Rectal smooth muscle tissue (tissue), 1 donor: ENCODE measurements at regions not wholly inside any gene's neighbourhood (a gene's known extent, or its start where the extent isn't known, plus 50 kb on each side); places are given as distances from the start of the nearest gene placed in this dataset.
"Not testable (repeated sequence)": the region's sequence is repeated elsewhere in the genome, so short reads cannot be mapped to it uniquely, and the experiment has no call there.

Source experiments
- H3K27ac ChIP-seq: one replicate; pipeline ENCODE4 v1.7.0; 2013; ENCODE audit warnings: low read depth, low read length, inconsistent platforms
- H3K27me3 ChIP-seq: one replicate; pipeline ENCODE4 v1.7.0; 2013; ENCODE audit warnings: low read length; ENCODE audit not compliant: control insufficient read depth, insufficient read depth
- H3K36me3 ChIP-seq: one replicate; pipeline ENCODE4 v1.7.0; 2013; ENCODE audit warnings: low read length; ENCODE audit not compliant: control insufficient read depth, insufficient read depth
- H3K4me1 ChIP-seq: one replicate; pipeline ENCODE4 v1.7.0; 2013; ENCODE audit warnings: low read length; ENCODE audit not compliant: control insufficient read depth, insufficient read depth
- H3K4me3 ChIP-seq: one replicate; pipeline ENCODE4 v1.7.0; 2013; ENCODE audit warnings: low read length
- H3K9ac ChIP-seq: one replicate; pipeline ENCODE4 v1.7.0; 2013; ENCODE audit warnings: low read length

GRCh38 chr20:22529150-22530019, 55.0 kb downstream of the FOXA2 start:
- Histone ChIP-seq H3K4me3 (no peak overlapping the region), H3K36me3 (no peaks in the 10 kb centered on the region), H3K27ac (no peak overlapping the region), H3K27me3 (no peaks in the 10 kb centered on the region), H3K4me1 (no peaks in the 10 kb centered on the region), H3K9ac (no peak overlapping the region)

- Histone ChIP-seq H3K4me3 (no peak overlapping the region), H3K27ac (no peak overlapping the region), H3K9ac (no peak overlapping the region), H3K36me3 (no peaks in the 10 kb centered on the region), H3K27me3 (no peaks in the 10 kb centered on the region), H3K4me1 (no peaks in the 10 kb centered on the region)
These were observed 57.8 kb downstream of the FOXA2 start for GRCh38 chr20:22526512-22527012.

GRCh38 chr20:22525821-22526220, 58.6 kb downstream of the FOXA2 start:
- H3K4me1 ChIP-seq = no peaks in the 10 kb centered on the region
- no peak overlapping the region for H3K27ac ChIP-seq
- H3K27me3 ChIP-seq = no peaks in the 10 kb centered on the region
- H3K4me3 ChIP-seq = no peak overlapping the region
- H3K36me3 ChIP-seq = no peaks in the 10 kb centered on the region
- H3K9ac ChIP-seq = no peak overlapping the region

- H3K27me3 ChIP-seq = no peaks in the 10 kb centered on the region
- no peak overlapping the region for H3K4me3 ChIP-seq
- H3K27ac ChIP-seq = no peak overlapping the region
- H3K36me3 ChIP-seq = no peaks in the 10 kb centered on the region
- H3K9ac ChIP-seq = no peak overlapping the region
- H3K4me1 ChIP-seq = no peaks in the 10 kb centered on the region
These were observed 59.1 kb downstream of the FOXA2 start for GRCh38 chr20:22525069-22525820.

- Histone ChIP-seq H3K36me3 (no peaks in the 10 kb centered on the region), H3K4me1 (no peaks in the 10 kb centered on the region), H3K27me3 (no peaks in the 10 kb centered on the region), H3K4me3 (no peak overlapping the region), H3K27ac (no peak overlapping the region), H3K9ac (no peak overlapping the region)
These were observed 59.9 kb downstream of the FOXA2 start for GRCh38 chr20:22524393-22525015.

- no peaks in the 10 kb centered on the region for H3K36me3 ChIP-seq
- no peaks in the 10 kb centered on the region for H3K27me3 ChIP-seq
- no peak overlapping the region for H3K9ac ChIP-seq
- H3K27ac ChIP-seq = no peak overlapping the region
- H3K4me1 ChIP-seq = no peaks in the 10 kb centered on the region
- no peak overlapping the region for H3K4me3 ChIP-seq
These were observed 60.6 kb downstream of the FOXA2 start for GRCh38 chr20:22523499-22524392.

- no peaks in the 10 kb centered on the region for H3K36me3 ChIP-seq
- no peaks in the 10 kb centered on the region for H3K4me1 ChIP-seq
- no peaks in the 10 kb centered on the region for H3K27me3 ChIP-seq
- no peak overlapping the region for H3K9ac ChIP-seq
- H3K4me3 ChIP-seq = no peak overlapping the region
- no peak overlapping the region for H3K27ac ChIP-seq
These were observed 61.3 kb downstream of the FOXA2 start for GRCh38 chr20:22523128-22523498.

GRCh38 chr20:22522701-22523100, 61.7 kb downstream of the FOXA2 start:
- Histone ChIP-seq H3K27me3 (no peaks in the 10 kb centered on the region), H3K27ac (no peak overlapping the region), H3K4me3 (no peak overlapping the region), H3K36me3 (no peaks in the 10 kb centered on the region), H3K4me1 (no peaks in the 10 kb centered on the region), H3K9ac (no peak overlapping the region)

GRCh38 chr20:22521940-22522339, 62.4 kb downstream of the FOXA2 start:
- not testable (repeated sequence) for H3K4me1 ChIP-seq, H3K27me3 ChIP-seq, H3K4me3 ChIP-seq, H3K9ac ChIP-seq, H3K27ac ChIP-seq, H3K36me3 ChIP-seq

GRCh38 chr20:22520381-22520780, 64.0 kb downstream of the FOXA2 start:
- H3K27me3 ChIP-seq = no peaks in the 10 kb centered on the region
- no peak overlapping the region for H3K27ac ChIP-seq
- no peak overlapping the region for H3K9ac ChIP-seq
- no peaks in the 10 kb centered on the region for H3K4me1 ChIP-seq
- H3K4me3 ChIP-seq = no peak overlapping the region
- H3K36me3 ChIP-seq = no peaks in the 10 kb centered on the region

GRCh38 chr20:22515264-22515663, 69.1 kb downstream of the FOXA2 start:
- Histone ChIP-seq H3K27me3 (no peaks in the 10 kb centered on the region), H3K36me3 (no peaks in the 10 kb centered on the region), H3K4me1 (no peaks in the 10 kb centered on the region), H3K4me3 (no peak overlapping the region), H3K27ac (no peak overlapping the region), H3K9ac (no peak overlapping the region)

- H3K27me3 ChIP-seq = no peaks in the 10 kb centered on the region
- H3K36me3 ChIP-seq = no peaks in the 10 kb centered on the region
- H3K4me3 ChIP-seq = no peak overlapping the region
- H3K4me1 ChIP-seq = no peaks in the 10 kb centered on the region
- no peak overlapping the region for H3K27ac ChIP-seq
- no peak overlapping the region for H3K9ac ChIP-seq
These were observed 70.8 kb downstream of the FOXA2 start for GRCh38 chr20:22513574-22513973.
